GM06990 (cell line): ENCODE measurements at regions not wholly inside any gene's neighbourhood (a gene's known extent, or its start where the extent isn't known, plus 50 kb on each side); places are given as distances from the start of the nearest gene placed in this dataset.

ENCODE experiments used
- DNase-seq: peaks from one replicate; pipeline ENCODE4 v3.0.0-alpha.2; 2011; ENCODE audit not compliant: insufficient read length; ENCODE audit errors: extremely low read depth
- H3K27me3 ChIP-seq: replicated peaks from 2 replicates; pipeline ENCODE4 v1.6.0; 2011; ENCODE audit warnings: low read length; ENCODE audit not compliant: control insufficient read depth, insufficient read depth
- H3K36me3 ChIP-seq: 2 replicates; pipeline ENCODE4 v1.5.1; 2011; ENCODE audit warnings: low read length; ENCODE audit not compliant: control insufficient read depth, insufficient read depth
- H3K4me3 ChIP-seq: replicated peaks from 2 replicates; pipeline ENCODE4 v1.5.1; 2011; ENCODE audit warnings: low read depth, mild to moderate bottlenecking, control low read depth, low read length
- TF ChIP-seq, protein P1 (sequence below): IDR thresholded peaks from 2 replicates; pipeline ENCODE4 v1.5.1; 2011; ENCODE audit warnings: low read length, control low read depth, mild to moderate bottlenecking, inconsistent platforms; ENCODE audit not compliant: insufficient read depth, poor library complexity, severe bottlenecking

DNA sequence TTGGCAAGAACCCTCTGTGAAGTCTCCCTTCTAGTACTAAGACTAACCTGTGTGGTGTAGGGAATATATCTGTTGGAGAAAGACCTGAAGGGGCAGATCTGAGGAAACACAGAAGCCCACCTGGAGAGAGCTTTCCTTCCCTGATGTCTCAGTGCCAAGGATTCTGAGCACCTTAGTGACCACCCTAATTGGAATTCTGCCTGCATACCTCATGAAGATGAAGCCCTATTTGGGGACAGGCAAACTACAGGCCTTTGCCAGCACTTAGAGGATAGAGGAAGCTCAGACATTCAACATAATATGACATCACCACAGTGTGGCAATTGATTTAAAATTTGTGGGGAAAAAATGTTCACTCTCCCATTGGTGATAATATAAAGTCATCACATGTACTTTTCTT is 766.2 kb upstream of the KIRREL3 start:
- H3K4me3 ChIP-seq: no peak overlapping the region
- H3K27me3 ChIP-seq: no peaks in the 10 kb centered on the region
- TF ChIP-seq, protein P1, sequence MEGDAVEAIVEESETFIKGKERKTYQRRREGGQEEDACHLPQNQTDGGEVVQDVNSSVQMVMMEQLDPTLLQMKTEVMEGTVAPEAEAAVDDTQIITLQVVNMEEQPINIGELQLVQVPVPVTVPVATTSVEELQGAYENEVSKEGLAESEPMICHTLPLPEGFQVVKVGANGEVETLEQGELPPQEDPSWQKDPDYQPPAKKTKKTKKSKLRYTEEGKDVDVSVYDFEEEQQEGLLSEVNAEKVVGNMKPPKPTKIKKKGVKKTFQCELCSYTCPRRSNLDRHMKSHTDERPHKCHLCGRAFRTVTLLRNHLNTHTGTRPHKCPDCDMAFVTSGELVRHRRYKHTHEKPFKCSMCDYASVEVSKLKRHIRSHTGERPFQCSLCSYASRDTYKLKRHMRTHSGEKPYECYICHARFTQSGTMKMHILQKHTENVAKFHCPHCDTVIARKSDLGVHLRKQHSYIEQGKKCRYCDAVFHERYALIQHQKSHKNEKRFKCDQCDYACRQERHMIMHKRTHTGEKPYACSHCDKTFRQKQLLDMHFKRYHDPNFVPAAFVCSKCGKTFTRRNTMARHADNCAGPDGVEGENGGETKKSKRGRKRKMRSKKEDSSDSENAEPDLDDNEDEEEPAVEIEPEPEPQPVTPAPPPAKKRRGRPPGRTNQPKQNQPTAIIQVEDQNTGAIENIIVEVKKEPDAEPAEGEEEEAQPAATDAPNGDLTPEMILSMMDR: no peak
- no peak for DNase-seq
- no peaks in the 10 kb centered on the region for H3K36me3 ChIP-seq

DNA sequence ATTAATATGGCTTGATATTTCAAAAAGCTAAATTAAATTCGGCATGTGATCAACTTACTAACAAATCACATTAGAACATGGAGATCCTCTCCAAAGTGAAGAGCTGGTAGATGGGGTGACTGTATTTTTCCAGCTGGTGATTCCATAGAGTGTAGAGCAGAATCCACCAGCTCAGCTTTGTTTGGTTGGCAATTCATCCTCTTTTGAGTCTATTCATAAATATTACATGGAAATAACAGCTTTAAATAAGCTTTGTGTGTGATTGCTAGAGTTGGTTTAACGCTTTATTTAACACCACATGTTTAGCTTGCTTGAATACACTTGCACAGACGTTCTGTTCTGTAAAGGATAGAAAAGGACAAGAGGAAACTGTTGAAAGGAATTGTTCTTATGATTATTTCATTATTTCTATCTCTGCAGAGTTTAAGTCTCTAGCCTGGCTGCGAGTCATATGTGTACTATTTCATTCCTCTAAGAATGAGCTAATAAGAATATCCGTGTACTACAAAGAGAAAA is 738.3 kb upstream of the KIRREL3 start:
- Histone ChIP-seq H3K4me3 (no peak overlapping the region), H3K36me3 (no peaks in the 10 kb centered on the region), H3K27me3 (no peaks in the 10 kb centered on the region)
- TF ChIP-seq, protein P1: no peak
- DNase-seq: no peak

DNA sequence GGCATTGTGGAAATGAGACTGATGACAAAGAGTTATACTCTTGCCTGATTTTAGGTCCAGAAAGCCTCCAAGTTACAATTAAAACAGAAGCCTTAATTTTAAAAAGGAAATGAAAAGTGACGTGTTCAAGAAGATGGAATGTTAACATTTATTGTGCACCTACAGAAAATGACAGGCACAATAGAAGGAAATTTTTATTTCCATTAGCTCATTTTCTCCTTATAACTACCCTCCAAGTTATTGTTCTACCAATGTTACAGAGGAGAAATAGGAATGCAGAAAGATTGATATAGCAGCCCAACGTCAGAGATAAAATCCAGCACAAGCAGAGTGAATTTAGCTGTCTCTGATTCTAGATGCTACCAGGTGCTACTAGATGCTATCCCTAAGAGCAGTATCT is 736.9 kb upstream of the KIRREL3 start:
- TF ChIP-seq, protein P1: no peak
- Histone ChIP-seq H3K27me3 (no peaks in the 10 kb centered on the region), H3K4me3 (no peak overlapping the region), H3K36me3 (no peaks in the 10 kb centered on the region)
- no peak for DNase-seq

DNA sequence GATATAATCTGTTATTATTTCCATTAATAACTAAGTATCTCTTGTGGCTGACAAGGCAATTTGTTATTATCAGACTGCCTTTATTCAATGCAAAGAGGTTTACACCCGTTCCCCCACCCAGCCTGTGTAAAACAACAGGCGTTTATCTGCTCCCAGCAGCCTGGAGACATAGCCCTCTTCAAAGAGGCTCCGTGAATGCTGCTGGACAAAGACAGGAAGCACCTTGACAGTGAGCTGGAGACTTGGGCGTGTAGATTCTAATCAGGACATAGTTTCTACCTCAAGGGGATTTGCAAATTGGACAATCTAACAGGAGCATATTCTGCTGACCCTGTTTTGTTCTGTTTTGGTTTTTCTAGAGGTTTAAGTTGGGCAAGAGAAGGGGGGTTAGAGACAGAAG is 733.0 kb upstream of the KIRREL3 start:
- no peak for DNase-seq
- H3K36me3 ChIP-seq: no peaks in the 10 kb centered on the region
- no peak overlapping the region for H3K4me3 ChIP-seq
- no peaks in the 10 kb centered on the region for H3K27me3 ChIP-seq
- TF ChIP-seq, protein P1: no peak

DNA sequence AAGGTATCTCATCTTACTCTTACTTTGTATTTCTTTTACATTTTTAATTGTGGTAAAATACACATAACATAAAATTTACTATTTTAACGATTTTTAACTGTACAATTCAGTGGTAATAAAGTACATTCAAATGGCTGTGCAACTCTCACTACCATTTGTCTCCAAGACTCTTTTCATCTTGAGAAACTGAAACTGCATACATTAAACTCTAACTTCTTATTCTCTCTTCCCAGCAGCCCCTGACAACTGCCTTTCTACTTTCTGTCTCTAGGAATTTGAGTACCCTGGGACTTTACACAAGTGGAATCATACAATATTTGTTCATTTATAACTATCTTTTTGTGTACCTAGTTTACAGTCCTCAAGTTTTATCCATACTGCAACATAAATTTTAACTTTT is 725.8 kb upstream of the KIRREL3 start:
- no peaks in the 10 kb centered on the region for H3K36me3 ChIP-seq
- TF ChIP-seq, protein P1: no peak
- H3K27me3 ChIP-seq: no peaks in the 10 kb centered on the region
- no peak for DNase-seq
- H3K4me3 ChIP-seq: no peak overlapping the region

DNA sequence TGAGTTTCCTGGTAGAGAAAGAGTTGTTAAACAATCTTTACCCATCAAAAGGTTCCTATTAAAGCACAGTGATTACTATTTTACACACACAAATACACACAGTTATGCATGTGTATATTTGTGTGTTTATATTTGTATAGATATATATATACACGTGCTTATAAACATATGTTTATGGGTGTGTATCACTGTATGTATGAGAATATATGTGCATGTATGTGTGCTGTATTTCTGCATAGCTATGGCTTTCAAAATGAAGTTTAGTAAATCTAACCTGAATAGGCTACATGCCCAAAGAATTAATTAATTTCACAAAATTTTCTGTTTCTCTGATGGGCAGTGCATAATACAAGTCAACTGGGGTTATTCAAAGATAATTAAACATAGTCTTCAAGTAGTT is 723.1 kb upstream of the KIRREL3 start:
- Histone ChIP-seq H3K36me3 (no peaks in the 10 kb centered on the region), H3K27me3 (no peaks in the 10 kb centered on the region), H3K4me3 (no peak overlapping the region)
- TF ChIP-seq, protein P1: no peak
- no peak for DNase-seq
